ENCODE measurements at regions not wholly inside any gene's neighbourhood (a gene's known extent, or its start where the extent isn't known, plus 50 kb on each side); places are given as distances from the start of the nearest gene placed in this dataset.

GRCh38 chrX:147763131-147763530, 148.6 kb upstream of the FMR1 start:
- Histone ChIP-seq H3K9me3 (ENCODE audit: control insufficient read depth, low read depth, low read length) (peaks cover 23% of the 10 kb centered on the region), H3K14ac (ENCODE audit: insufficient read depth, low read length) (no peak overlapping the region), H3T11ph (ENCODE audit: low read length) (no peak overlapping the region), H2AK5ac (ENCODE audit: insufficient read length, low read length) (no peak overlapping the region), H3K18ac (ENCODE audit: insufficient read length, low read depth, low read length) (no peak overlapping the region), H3K23ac (ENCODE audit: insufficient read length, low read depth, low read length) (no peak overlapping the region), H3K4me1 (ENCODE audit: insufficient read depth, low read length) (no peaks in the 10 kb centered on the region), H3K27ac (ENCODE audit: insufficient read length, low read depth, low read length) (no peak overlapping the region), H2BK12ac (ENCODE audit: insufficient read length, low read depth, low read length) (no peak overlapping the region), H3K56ac (ENCODE audit: insufficient read length, low read depth, low read length) (no peak overlapping the region), H2BK5ac (ENCODE audit: insufficient read length, low read length) (no peak overlapping the region), H2BK120ac (ENCODE audit: low read depth, low read length, poor library complexity, severe bottlenecking) (no peak overlapping the region), H4K5ac (ENCODE audit: insufficient read length, low read depth, low read length) (no peak overlapping the region), H4K20me1 (ENCODE audit: control insufficient read depth, insufficient read depth, insufficient read length) (no peaks in the 10 kb centered on the region), H3K9ac (ENCODE audit: extremely low read depth, insufficient read length, low read length) (no peak overlapping the region), H3K23me2 (ENCODE audit: insufficient read length, low read depth, low read length, poor library complexity, severe bottlenecking) (no peaks in the 10 kb centered on the region), H3K4me2 (ENCODE audit: insufficient read depth, insufficient read length, low read length) (no peak overlapping the region), H4K91ac (ENCODE audit: insufficient read length, low read depth, low read length) (no peak overlapping the region), H3K79me1 (ENCODE audit: insufficient read depth, low read depth, low read length, poor library complexity, severe bottlenecking) (no peaks in the 10 kb centered on the region), H2AFZ (ENCODE audit: low read length) (no peak overlapping the region), H3K4ac (ENCODE audit: low read depth, low read length) (no peak overlapping the region), H2BK15ac (ENCODE audit: low read depth, low read length) (no peak overlapping the region), H3K79me2 (ENCODE audit: insufficient read depth, low read length) (no peaks in the 10 kb centered on the region), H3K27me3 (ENCODE audit: insufficient read depth, low read length) (no peaks in the 10 kb centered on the region), H2BK20ac (ENCODE audit: low read depth, low read length, poor library complexity, severe bottlenecking) (no peak overlapping the region), H4K8ac (replicated peaks; ENCODE audit: insufficient read length, low read depth, low read length) (no peak overlapping the region)
- Mint-ChIP-seq H3K4me3 (no peak overlapping the region), H3K9me3 (peaks cover 56 to 59% of the 10 kb centered on the region in 2 experiments), H3K27ac (no peak overlapping the region), H3K36me3 (ENCODE audit: insufficient read depth in 1 of 3, low read depth in 3 of 3) (no peaks in the 10 kb centered on the region), H3K4me1 (no peaks in the 10 kb centered on the region), H3K27me3 (ENCODE audit: low read depth) (peaks cover 50% of the 10 kb centered on the region)
- no peak for TF ChIP-seq CTCF (conservative IDR thresholded peaks at IDR 0.05)
- no peak for DNase-seq
- no CpG with 5 or more reads among the region's 1 CpG for WGBS (ENCODE audit: extremely low coverage, insufficient read length, low lambda C conversion rate)

All from H9 (cell line).